GM19035 (cell line): ENCODE measurements at regions not wholly inside any gene's neighbourhood (a gene's known extent, or its start where the extent isn't known, plus 50 kb on each side); places are given as distances from the start of the nearest gene placed in this dataset.

Experiments used
- ATAC-seq: cut with Tn5 transposase; IDR thresholded peaks from one replicate; pipeline ENCODE4 v1.9.1; 2021; ENCODE audit not compliant: unreplicated experiment

GRCh38 chr4:18540349-18540748, 518.8 kb upstream of the LCORL start:
- no peak for ATAC-seq

GRCh38 chr4:18538121-18538520, 516.6 kb upstream of the LCORL start:
- ATAC-seq, result no peak

DNA sequence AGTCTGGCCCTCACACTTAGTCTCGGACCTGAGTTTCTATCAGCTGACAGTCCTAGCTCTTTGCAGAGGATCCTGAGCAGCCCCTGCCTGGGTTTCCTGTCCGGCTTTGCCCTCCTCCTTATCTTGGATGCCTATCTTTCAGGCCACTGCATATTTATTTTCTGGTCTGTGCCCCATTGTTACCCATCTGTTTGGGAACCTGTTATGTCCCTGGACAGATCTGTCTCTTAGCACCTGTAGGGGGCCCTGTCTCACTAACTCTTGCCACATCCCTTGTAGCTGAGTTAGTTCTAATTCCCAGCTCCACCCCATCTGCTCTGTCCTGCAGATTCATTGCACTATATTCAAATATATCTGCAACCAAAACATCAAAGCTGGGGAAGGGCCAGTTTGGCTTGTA, 514.9 kb upstream of the LCORL start:
- ATAC-seq, result no peak

DNA sequence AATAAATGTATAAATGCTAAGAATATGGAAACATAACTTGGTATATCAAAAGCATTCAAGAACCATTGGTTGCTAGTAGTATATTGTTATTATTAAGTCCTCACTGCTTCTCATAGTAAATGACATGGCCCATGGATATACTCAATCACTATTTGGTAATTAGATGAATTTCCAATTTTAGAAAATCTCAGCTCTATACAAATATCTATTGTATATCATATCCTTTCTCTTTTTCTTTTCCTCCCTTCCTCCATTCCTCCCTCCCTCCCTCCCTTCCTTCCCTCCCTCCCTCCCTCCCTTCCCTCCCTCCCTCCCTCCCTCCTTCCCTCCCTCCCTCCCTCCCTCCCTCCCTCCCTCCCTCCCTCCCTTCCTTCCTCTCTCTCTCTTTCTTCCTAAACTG, 514.4 kb upstream of the LCORL start:
- ATAC-seq, result no peak

DNA sequence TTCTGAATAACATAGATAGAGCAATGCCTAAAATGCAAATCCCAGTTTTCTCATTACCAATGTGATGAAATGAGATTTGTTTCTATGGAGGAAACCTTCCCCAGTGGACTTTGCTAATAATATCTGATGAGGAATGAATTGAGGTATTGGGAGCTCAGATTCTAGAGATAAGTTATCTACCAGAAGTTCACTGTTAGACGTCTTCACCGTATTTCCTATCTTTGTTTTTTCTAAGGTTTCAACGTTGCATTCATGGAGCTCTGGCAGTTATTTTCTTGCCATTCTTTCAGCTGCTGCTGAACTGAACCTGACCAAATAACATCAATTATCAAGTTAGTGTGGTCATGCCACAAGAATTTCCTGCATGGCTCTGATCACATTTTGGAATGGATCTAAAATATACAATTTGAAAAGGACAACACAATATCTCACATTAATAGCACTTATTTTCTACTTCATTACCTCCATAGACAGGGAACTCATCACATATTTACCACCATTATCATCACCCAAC, 511.8 kb upstream of the LCORL start:
- ATAC-seq, result no peak

- ATAC-seq, result no peak
These were observed 510.2 kb upstream of the LCORL start for GRCh38 chr4:18531731-18532130.

DNA sequence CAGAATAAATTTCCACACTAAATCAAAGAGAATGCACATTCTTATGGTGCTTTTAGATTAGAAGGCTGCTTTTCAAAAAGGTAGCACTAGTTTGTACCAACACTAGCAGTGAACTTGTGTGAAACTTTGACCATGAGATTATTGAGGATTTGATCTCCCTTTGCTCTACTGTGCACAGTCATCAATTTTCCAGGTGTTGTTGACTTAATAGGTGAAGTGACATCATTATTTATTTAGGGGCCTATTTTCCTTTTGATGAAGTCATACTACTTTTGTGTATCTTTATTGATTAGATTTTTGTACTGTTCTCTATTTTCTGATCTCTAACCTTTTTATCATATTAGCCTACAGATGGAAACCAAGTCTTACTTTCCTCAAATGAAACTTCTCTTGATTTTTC, 507.9 kb upstream of the LCORL start:
- no peak for ATAC-seq

DNA sequence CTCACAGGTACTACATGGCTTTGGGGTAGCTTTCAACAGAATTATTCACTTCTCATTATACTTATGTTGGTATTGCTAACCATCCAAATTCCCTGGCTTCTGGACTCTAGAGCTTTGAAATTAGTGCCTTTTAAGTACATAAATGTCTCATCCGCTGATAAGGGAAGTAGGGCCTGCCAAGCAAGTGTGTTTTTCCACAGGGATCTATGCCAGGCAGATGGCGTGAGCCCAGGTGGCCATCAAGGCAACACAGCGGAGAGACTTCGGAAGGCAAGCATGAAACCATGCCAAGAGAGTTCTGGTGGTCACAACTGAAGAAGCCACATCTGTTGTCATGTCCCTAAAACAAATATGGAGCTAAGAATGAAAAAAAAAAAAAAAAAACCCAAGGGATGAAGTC, 503.1 kb upstream of the LCORL start:
- ATAC-seq, result no peak

GRCh38 chr4:18518098-18518497, 496.5 kb upstream of the LCORL start:
- ATAC-seq, result no peak

DNA sequence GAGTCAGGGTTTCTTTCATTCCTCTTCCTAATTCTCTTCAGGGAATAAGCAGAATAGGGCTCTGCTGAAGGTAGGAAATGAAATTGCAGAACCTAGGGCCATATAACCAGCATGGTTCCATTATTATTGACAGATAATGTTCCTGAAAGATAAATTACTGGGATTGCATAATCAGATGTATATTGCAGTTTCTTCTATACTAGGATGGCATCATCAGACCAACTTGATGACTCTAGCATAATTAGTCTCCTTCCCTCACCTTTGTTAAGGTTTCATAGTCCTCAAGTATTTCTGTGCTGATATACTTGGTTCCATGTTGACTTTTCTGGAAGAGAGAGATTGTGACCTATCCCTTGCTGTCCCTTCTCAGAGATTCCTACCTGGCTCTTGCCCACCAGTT, 492.3 kb upstream of the LCORL start:
- no peak for ATAC-seq

- ATAC-seq, result no peak
These were observed 491.2 kb upstream of the LCORL start for GRCh38 chr4:18512718-18513117.

DNA sequence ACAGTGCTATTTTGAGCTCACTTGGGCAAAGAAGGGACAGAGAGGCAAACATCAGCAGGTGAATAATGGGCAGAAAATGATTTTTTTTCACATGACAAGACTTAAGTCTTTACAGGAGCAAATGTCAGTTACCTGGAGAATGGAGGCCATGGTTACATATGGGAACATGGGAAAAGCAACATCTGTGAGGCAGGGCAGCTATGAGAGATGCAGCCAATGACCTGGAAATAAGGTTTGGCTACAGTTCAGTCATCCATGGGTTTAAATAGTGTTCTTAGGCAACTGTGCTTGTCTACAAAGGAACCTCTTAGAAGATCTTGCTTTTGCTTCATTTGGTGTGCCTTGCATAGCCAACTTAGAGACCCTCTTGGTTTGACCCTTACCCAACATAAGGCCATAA, 490.2 kb upstream of the LCORL start:
- no peak for ATAC-seq

GRCh38 chr4:18508786-18509185, 487.2 kb upstream of the LCORL start:
- ATAC-seq, result no peak

DNA sequence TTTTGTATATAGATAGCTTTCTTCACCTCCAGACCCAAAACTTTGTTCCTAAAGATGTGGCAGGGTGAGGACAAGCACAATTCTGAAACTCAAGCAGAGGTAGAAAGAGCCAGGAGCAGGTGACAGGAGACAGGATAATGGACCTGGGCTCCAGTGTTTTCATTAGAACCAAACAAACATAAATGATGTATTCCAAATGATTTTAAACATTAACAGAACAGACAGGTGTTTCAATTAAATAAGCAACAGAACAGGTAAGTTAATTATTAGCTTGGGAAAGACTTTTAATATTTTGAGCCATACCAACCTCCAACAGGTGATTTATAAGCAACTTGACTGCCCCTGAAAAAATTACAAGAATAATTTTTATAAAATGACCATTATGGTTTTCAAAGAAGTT, 459.4 kb upstream of the LCORL start:
- no peak for ATAC-seq

DNA sequence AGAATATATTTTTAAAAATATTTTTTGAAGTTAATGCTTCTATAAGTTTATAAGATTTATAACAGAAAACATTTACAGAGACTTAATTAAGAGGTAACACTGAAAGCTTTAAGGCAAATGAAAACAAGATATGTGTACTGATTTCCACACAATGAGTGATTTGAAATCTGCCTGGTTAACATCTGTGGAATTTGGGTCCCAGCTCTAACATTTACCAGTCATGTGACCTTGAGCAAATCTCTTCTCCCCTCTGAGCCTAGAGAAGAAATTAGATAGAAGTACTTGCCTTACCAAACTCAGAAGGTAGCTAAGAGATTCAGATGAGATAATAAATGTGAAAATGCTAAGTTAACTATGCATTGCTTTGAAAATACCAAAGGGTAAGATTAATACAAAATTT, 458.8 kb upstream of the LCORL start:
- ATAC-seq, result no peak

DNA sequence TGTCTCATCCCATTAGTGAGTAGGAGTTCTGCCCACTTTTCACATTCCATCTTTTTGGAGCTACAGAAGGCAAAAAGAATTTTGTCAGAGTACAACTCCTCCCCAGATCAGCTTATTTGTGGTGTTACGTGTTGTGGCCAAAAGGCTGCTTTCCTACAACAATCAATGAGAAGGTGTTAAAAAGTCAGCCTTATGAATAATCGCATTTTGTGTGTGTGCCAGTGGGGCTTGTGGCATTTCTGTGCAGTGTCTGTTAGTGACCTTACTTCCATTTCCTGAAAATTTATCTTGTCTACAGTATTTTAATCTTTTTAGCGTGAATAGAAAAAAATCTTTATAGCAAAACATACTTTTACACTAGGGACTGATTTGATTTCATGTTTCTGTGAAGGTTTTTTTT, 458.3 kb upstream of the LCORL start:
- ATAC-seq, result no peak

GRCh38 chr4:18463987-18464559, 442.5 kb upstream of the LCORL start:
- ATAC-seq, result no peak

GRCh38 chr4:18458465-18458864, 436.9 kb upstream of the LCORL start:
- ATAC-seq, result no peak

GRCh38 chr4:18454349-18454748, 432.8 kb upstream of the LCORL start:
- ATAC-seq, result no peak

GRCh38 chr4:18445110-18445509, 423.6 kb upstream of the LCORL start:
- ATAC-seq, result no peak

GRCh38 chr4:18444206-18444605, 422.7 kb upstream of the LCORL start:
- no peak for ATAC-seq

DNA sequence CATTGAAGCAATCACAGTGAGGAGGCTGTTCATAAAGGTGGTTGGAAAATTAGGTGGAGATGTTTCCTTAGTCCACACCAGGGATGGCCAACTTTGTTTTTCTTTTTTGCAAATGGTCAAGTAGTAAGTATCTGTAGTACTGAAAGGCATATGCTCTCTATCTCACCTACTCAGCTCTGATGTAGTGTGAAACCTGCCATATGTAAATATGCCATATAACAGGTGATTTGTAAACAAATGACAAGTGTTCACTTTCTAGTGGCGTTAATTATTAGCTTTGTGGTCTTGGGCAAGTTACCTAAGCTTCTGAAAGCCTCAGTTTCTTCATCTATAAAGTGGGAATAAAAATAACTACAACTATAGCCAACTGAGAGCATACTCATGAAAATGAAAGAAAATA, 421.4 kb upstream of the LCORL start:
- ATAC-seq, result no peak

GRCh38 chr4:18441676-18442075, 420.1 kb upstream of the LCORL start:
- ATAC-seq, result no peak

GRCh38 chr4:18441203-18441590, 419.6 kb upstream of the LCORL start:
- ATAC-seq, result no peak
